ENCODE measurements at regions not wholly inside any gene's neighbourhood (a gene's known extent, or its start where the extent isn't known, plus 50 kb on each side); places are given as distances from the start of the nearest gene placed in this dataset.

- H3K4me3 ChIP-seq: no peak overlapping the region
- no peaks in the 10 kb centered on the region for H3K4me1 ChIP-seq (replicated peaks; ENCODE audit: insufficient read depth)
- TF ChIP-seq EZH2 (IDR thresholded peaks at IDR 0.05; ENCODE audit: low read depth) (no peak), CTCF (conservative IDR thresholded peaks at IDR 0.05) (no peak)
- H3K4me2 ChIP-seq: no peak overlapping the region
- H3K9me3 ChIP-seq (ENCODE audit: insufficient read depth, low read depth): no peaks in the 10 kb centered on the region
- CTCF ChIA-PET: no interaction called here
- H3K79me2 ChIP-seq (ENCODE audit: low read depth): no peaks in the 10 kb centered on the region
- intact Hi-C loops (cut with micrococcal nuclease; ENCODE audit: unreplicated experiment): no loop called here
- no peaks in the 10 kb centered on the region for H4K20me1 ChIP-seq (ENCODE audit: insufficient read depth)
- H3K9me2 ChIP-seq (ENCODE audit: insufficient read depth): no peaks in the 10 kb centered on the region
- H3K36me3 ChIP-seq (ENCODE audit: low read depth): no peaks in the 10 kb centered on the region
- POLR2A ChIA-PET (ENCODE audit: unreplicated experiment): no interaction called here
- no peaks in the 10 kb centered on the region for H3F3A ChIP-seq (ENCODE audit: insufficient read depth, low read depth)
- BruUV-seq (replicated peaks): no TSS peak
- no peak overlapping the region for H2AFZ ChIP-seq
- no peak overlapping the region for H3K27ac ChIP-seq
- DNase-seq: no peak
- H3K27me3 ChIP-seq (ENCODE audit: insufficient read depth, low read depth): peaks cover 89% of the 10 kb centered on the region
These were observed 79.1 kb upstream of the ZFP64 start for GRCh38 chr20:52270696-52271095.

- intact Hi-C loops (cut with micrococcal nuclease; ENCODE audit: unreplicated experiment): no loop called here
- TF ChIP-seq CTCF (conservative IDR thresholded peaks at IDR 0.05) (no peak), EZH2 (IDR thresholded peaks at IDR 0.05; ENCODE audit: low read depth) (no peak)
These were observed 78.5 kb upstream of the ZFP64 start for GRCh38 chr20:52270001-52270606.

GRCh38 chr20:52269321-52269720 lies 77.7 kb upstream of the ZFP64 start:
- intact Hi-C loops (cut with micrococcal nuclease; ENCODE audit: unreplicated experiment): no loop called here
- no peak overlapping the region for H3K4me2 ChIP-seq
- TF ChIP-seq CTCF (conservative IDR thresholded peaks at IDR 0.05) (no peak), EZH2 (IDR thresholded peaks at IDR 0.05; ENCODE audit: low read depth) (no peak)
- no peaks in the 10 kb centered on the region for H3K79me2 ChIP-seq (ENCODE audit: low read depth)
- H3K4me3 ChIP-seq: no peak overlapping the region
- no peaks in the 10 kb centered on the region for H4K20me1 ChIP-seq (ENCODE audit: insufficient read depth)
- no peaks in the 10 kb centered on the region for H3F3A ChIP-seq (ENCODE audit: insufficient read depth, low read depth)
- ChIA-PET POLR2A (ENCODE audit: unreplicated experiment) (no interaction called here), CTCF (no interaction called here)
- BruUV-seq (replicated peaks): no TSS peak
- H3K4me1 ChIP-seq (replicated peaks; ENCODE audit: insufficient read depth): no peaks in the 10 kb centered on the region
- H3K27ac ChIP-seq: no peak overlapping the region
- no peak for DNase-seq
- H3K9me3 ChIP-seq (ENCODE audit: insufficient read depth, low read depth): no peaks in the 10 kb centered on the region
- no peaks in the 10 kb centered on the region for H3K36me3 ChIP-seq (ENCODE audit: low read depth)
- H2AFZ ChIP-seq: no peak overlapping the region
- H3K9me2 ChIP-seq (ENCODE audit: insufficient read depth): no peaks in the 10 kb centered on the region
- H3K27me3 ChIP-seq (ENCODE audit: insufficient read depth, low read depth): peaks cover 81% of the 10 kb centered on the region

More at GRCh38 chr20:52270001-52270606, 78.5 kb upstream of the ZFP64 start:
- Histone ChIP-seq H3K36me3 (ENCODE audit: low read depth) (no peaks in the 10 kb centered on the region), H3K27me3 (ENCODE audit: insufficient read depth, low read depth) (peaks cover 88% of the 10 kb centered on the region), H3K79me2 (ENCODE audit: low read depth) (no peaks in the 10 kb centered on the region), H3K4me3 (no peak overlapping the region), H3K9me2 (ENCODE audit: insufficient read depth) (no peaks in the 10 kb centered on the region), H4K20me1 (ENCODE audit: insufficient read depth) (no peaks in the 10 kb centered on the region), H2AFZ (no peak overlapping the region), H3K9me3 (ENCODE audit: insufficient read depth, low read depth) (no peaks in the 10 kb centered on the region), H3K4me1 (replicated peaks; ENCODE audit: insufficient read depth) (no peaks in the 10 kb centered on the region), H3K27ac (no peak overlapping the region), H3K4me2 (no peak overlapping the region), H3F3A (ENCODE audit: insufficient read depth, low read depth) (no peaks in the 10 kb centered on the region)
- ChIA-PET POLR2A (ENCODE audit: unreplicated experiment) (no interaction called here), CTCF (no interaction called here)
- DNase-seq: no peak
- BruUV-seq (replicated peaks): no TSS peak

All from PC-9 (cell line).